ENCODE measurements at regions not wholly inside any gene's neighbourhood (a gene's known extent, or its start where the extent isn't known, plus 50 kb on each side); places are given as distances from the start of the nearest gene placed in this dataset.

DNA sequence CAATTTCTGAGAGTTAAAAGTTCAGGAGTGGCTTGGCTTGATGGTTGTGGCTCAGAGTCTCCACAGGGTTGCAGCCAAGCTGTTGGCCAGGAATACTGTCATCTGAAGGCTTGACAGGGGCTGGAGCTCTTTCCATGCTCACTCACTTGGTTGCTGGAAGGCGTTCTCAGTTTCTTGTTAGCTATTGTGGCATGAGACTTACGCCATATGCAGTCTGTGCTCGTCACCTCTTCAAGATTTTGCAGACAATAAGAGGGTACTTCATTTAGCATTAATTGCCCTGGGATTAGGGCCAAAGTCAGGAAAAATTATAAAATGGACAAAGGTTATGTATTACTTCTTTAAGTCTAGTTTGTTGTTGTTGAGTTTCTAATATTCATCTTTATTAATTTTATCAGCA, 380.6 kb upstream of the MAP3K7 start:
- CTCF ChIA-PET: no interaction called here

DNA sequence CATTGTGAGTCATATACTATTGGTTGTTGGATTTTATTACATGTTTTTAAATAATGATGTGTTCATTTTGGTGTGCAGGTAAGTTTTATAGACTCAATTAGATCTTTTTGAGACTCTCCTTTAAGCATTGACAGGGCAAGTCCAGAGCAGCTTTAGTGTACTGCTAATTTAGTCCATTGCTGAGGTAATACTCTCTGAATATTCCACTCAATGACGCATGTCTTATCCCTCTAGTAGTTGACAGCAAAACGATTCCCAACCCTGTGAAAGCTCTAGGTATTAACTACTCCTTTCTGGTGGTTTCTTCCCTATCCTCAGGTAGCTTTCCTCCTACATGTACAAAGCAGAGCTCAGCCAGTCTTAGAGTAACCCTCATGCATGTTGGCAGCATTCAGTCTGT, 373.5 kb upstream of the MAP3K7 start:
- no peak for DNase-seq (ENCODE audit: low spot score)
- CTCF ChIA-PET: no interaction called here
- Histone ChIP-seq H3K36me3 (ENCODE audit: insufficient read depth, low read length, poor library complexity, severe bottlenecking) (no peaks in the 10 kb centered on the region), H3K4me1 (ENCODE audit: insufficient read depth, low read length, poor library complexity, severe bottlenecking) (no peaks in the 10 kb centered on the region), H3K9me3 (ENCODE audit: low read depth, low read length, poor library complexity, severe bottlenecking) (no peaks in the 10 kb centered on the region), H3K4me3 (ENCODE audit: low read depth, low read length, poor library complexity, severe bottlenecking) (no peak overlapping the region), H3K27me3 (replicated peaks; ENCODE audit: insufficient read depth, low read depth, low read length, poor library complexity) (no peaks in the 10 kb centered on the region), H3K27ac (ENCODE audit: low read depth, low read length, poor library complexity, severe bottlenecking) (no peak overlapping the region)
- POLR2A ChIA-PET (ENCODE audit: low non-redundant PET): no interaction called here
- TF ChIP-seq, protein P1, sequence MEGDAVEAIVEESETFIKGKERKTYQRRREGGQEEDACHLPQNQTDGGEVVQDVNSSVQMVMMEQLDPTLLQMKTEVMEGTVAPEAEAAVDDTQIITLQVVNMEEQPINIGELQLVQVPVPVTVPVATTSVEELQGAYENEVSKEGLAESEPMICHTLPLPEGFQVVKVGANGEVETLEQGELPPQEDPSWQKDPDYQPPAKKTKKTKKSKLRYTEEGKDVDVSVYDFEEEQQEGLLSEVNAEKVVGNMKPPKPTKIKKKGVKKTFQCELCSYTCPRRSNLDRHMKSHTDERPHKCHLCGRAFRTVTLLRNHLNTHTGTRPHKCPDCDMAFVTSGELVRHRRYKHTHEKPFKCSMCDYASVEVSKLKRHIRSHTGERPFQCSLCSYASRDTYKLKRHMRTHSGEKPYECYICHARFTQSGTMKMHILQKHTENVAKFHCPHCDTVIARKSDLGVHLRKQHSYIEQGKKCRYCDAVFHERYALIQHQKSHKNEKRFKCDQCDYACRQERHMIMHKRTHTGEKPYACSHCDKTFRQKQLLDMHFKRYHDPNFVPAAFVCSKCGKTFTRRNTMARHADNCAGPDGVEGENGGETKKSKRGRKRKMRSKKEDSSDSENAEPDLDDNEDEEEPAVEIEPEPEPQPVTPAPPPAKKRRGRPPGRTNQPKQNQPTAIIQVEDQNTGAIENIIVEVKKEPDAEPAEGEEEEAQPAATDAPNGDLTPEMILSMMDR (conservative IDR thresholded peaks at IDR 0.05; ENCODE audit: low read depth, low read length): no peak
- no peak for TF ChIP-seq EZH2 (IDR thresholded peaks at IDR 0.05; ENCODE audit: borderline replicate concordance, low read depth, low read length, poor library complexity, severe bottlenecking)
- intact Hi-C loops (cut with micrococcal nuclease; ENCODE audit: unreplicated experiment): no loop called here
- no TSS peak for BruUV-seq (replicated peaks)

More for the DNA sequence above, 380.6 kb upstream of the MAP3K7 start:
- intact Hi-C loops (cut with micrococcal nuclease; ENCODE audit: unreplicated experiment): no loop called here
- POLR2A ChIA-PET (ENCODE audit: low non-redundant PET): interaction anchor here (0.6 kb wide), 1 partner anchor 1689 kb away, joined by 4 read pairs; no protein-coding TSS in a partner anchor
- Histone ChIP-seq H3K27ac (ENCODE audit: low read depth, low read length, poor library complexity, severe bottlenecking) (no peak overlapping the region), H3K9me3 (ENCODE audit: low read depth, low read length, poor library complexity, severe bottlenecking) (no peaks in the 10 kb centered on the region), H3K4me3 (ENCODE audit: low read depth, low read length, poor library complexity, severe bottlenecking) (no peak overlapping the region), H3K36me3 (ENCODE audit: insufficient read depth, low read length, poor library complexity, severe bottlenecking) (no peaks in the 10 kb centered on the region), H3K27me3 (replicated peaks; ENCODE audit: insufficient read depth, low read depth, low read length, poor library complexity) (no peaks in the 10 kb centered on the region), H3K4me1 (ENCODE audit: insufficient read depth, low read length, poor library complexity, severe bottlenecking) (no peaks in the 10 kb centered on the region)
- no peak for TF ChIP-seq EZH2 (IDR thresholded peaks at IDR 0.05; ENCODE audit: borderline replicate concordance, low read depth, low read length, poor library complexity, severe bottlenecking)
- TF ChIP-seq, protein P1 (conservative IDR thresholded peaks at IDR 0.05; ENCODE audit: low read depth, low read length): no peak
- BruUV-seq (replicated peaks): no TSS peak
- DNase-seq (ENCODE audit: low spot score): no peak

DNA sequence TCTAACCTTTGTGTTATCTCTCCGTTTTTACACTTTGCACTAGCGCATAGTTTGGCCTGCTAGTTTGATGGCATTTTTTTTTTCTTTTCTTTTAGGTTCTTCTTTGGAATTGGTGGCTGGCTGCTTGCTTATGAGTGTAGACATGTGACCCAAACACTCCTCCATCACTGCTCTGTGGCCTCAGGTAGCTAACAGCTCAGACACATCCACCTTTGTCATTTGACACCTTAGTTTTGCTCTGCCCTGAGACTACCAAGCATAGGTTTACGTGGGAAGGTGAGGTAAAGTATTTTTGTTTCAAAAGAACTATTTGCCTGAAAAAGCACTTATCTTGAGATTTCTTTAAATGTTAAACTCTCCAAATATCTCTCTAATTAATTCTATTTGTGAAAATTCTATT, 368.4 kb upstream of the MAP3K7 start:
- BruUV-seq (replicated peaks): no TSS peak
- ChIA-PET POLR2A (ENCODE audit: low non-redundant PET) (no interaction called here), CTCF (no interaction called here)

More for the DNA sequence above, 368.4 kb upstream of the MAP3K7 start:
- no peak for DNase-seq (ENCODE audit: low spot score)
- H3K36me3 ChIP-seq (ENCODE audit: insufficient read depth, low read length, poor library complexity, severe bottlenecking): no peaks in the 10 kb centered on the region
- H3K9me3 ChIP-seq (ENCODE audit: low read depth, low read length, poor library complexity, severe bottlenecking): peaks cover 6% of the 10 kb centered on the region
- H3K4me3 ChIP-seq (ENCODE audit: low read depth, low read length, poor library complexity, severe bottlenecking): no peak overlapping the region
- intact Hi-C loops (cut with micrococcal nuclease; ENCODE audit: unreplicated experiment): no loop called here
- no peaks in the 10 kb centered on the region for H3K27me3 ChIP-seq (replicated peaks; ENCODE audit: insufficient read depth, low read depth, low read length, poor library complexity)
- H3K4me1 ChIP-seq (ENCODE audit: insufficient read depth, low read length, poor library complexity, severe bottlenecking): no peaks in the 10 kb centered on the region
- H3K27ac ChIP-seq (ENCODE audit: low read depth, low read length, poor library complexity, severe bottlenecking): no peak overlapping the region
- TF ChIP-seq, protein P1 (conservative IDR thresholded peaks at IDR 0.05; ENCODE audit: low read depth, low read length): no peak
- no peak for TF ChIP-seq EZH2 (IDR thresholded peaks at IDR 0.05; ENCODE audit: borderline replicate concordance, low read depth, low read length, poor library complexity, severe bottlenecking)

Measured in A673 (cell line).